Lung (tissue), 11 donors: ENCODE measurements at regions not wholly inside any gene's neighbourhood (a gene's known extent, or its start where the extent isn't known, plus 50 kb on each side); places are given as distances from the start of the nearest gene placed in this dataset.

Source experiments
- ATAC-seq: fragments of 200-7000 bp; cut with Tn5 transposase; one replicate; pipeline ENCODE4 v1.9.1; 2020; ENCODE audit warnings: moderate number of reproducible peaks; ENCODE audit not compliant: insufficient read depth, low FRiP score
- DNase-seq, 3 donors: peaks; one replicate each; pipeline ENCODE4 v3.0.0-alpha.2; 2013 to 2017
- H3K27ac ChIP-seq, 2 donors: one replicate each; pipeline ENCODE4 v1.5.1; 2013; ENCODE audit warnings: mild to moderate bottlenecking in 2 of 2, moderate library complexity in 2 of 2, control low read depth in 1 of 2, inconsistent platforms in 1 of 2, low read depth in 1 of 2, low read length in 1 of 2
- H3K27me3 ChIP-seq, 3 donors: one replicate each; pipeline ENCODE4 v1.5.1; 2013; ENCODE audit warnings: low read length in 2 of 3; ENCODE audit not compliant: control insufficient read depth in 3 of 3, insufficient read depth in 3 of 3
- H3K36me3 ChIP-seq, 4 donors: one replicate each; pipeline ENCODE4 v1.5.1; 2013; ENCODE audit warnings: low read length in 4 of 4, mild to moderate bottlenecking in 1 of 4, moderate library complexity in 1 of 4; ENCODE audit not compliant: control insufficient read depth in 4 of 4, insufficient read depth in 4 of 4
- H3K4me1 ChIP-seq, 5 donors: one replicate each; pipeline ENCODE4 v1.5.1; 2013; ENCODE audit warnings: low read length in 5 of 5, mild to moderate bottlenecking in 2 of 5, moderate library complexity in 1 of 5; ENCODE audit not compliant: control insufficient read depth in 5 of 5, insufficient read depth in 5 of 5
- H3K4me3 ChIP-seq: one replicate; pipeline ENCODE4 v1.5.1; 2013; ENCODE audit warnings: mild to moderate bottlenecking, control low read depth, moderate library complexity
- H3K9ac ChIP-seq, 2 donors: one replicate each; pipeline ENCODE4 v1.5.1; 2013; ENCODE audit warnings: low read length in 2 of 2, control low read depth in 1 of 2; ENCODE audit not compliant: insufficient read depth in 1 of 2
- H3K9me3 ChIP-seq, 4 donors: one replicate each; pipeline ENCODE4 v1.5.1; 2013; ENCODE audit warnings: low read length in 3 of 4, mild to moderate bottlenecking in 1 of 4, moderate library complexity in 1 of 4; ENCODE audit not compliant: control insufficient read depth in 4 of 4, insufficient read depth in 3 of 4
- CTCF ChIP-seq: IDR thresholded peaks from 2 replicates; pipeline ENCODE4 v1.5.1; 2012; ENCODE audit warnings: mild to moderate bottlenecking; ENCODE audit errors: control extremely low read depth, extremely low read depth
- WGBS, 2 donors: extraction: QIAGEN DNeasy Blood & Tissue Kit; methylation state at CpG; one replicate each; pipeline ENCODE4 v1.1.7; 2013; 5-methylcytosine and 5-hydroxymethylcytosine counted together
- donor health status: control.
- donor health status: control.
- donor health status: Bipolar disorder and iron deficiency.
- donor health status: healthy.
- donor health status: DM: yes; HTN: yes; CAD: no.

GRCh38 chr2:65992198-65992554 is 442.7 kb upstream of the MEIS1 start:
- no peak for TF ChIP-seq CTCF

GRCh38 chr2:65991381-65992197 is 443.3 kb upstream of the MEIS1 start:
- ATAC-seq (no peak), DNase-seq (no peak)
- TF ChIP-seq CTCF = no peak
- Histone ChIP-seq H3K9ac (no peak overlapping the region), H3K27ac (no peak overlapping the region), H3K36me3 (no peaks in the 10 kb centered on the region), H3K27me3 (peaks cover 0 to 11% (median 0%) of the 10 kb centered on the region in 3 donors), H3K4me3 (no peak overlapping the region), H3K9me3 (no peaks in the 10 kb centered on the region), H3K4me1 (no peaks in the 10 kb centered on the region)
- 71 to 79% methylated on average over 9 of the region's 9 CpGs for WGBS, 2 donors

More at GRCh38 chr2:65992198-65992554, 442.7 kb upstream of the MEIS1 start:
- Histone ChIP-seq H3K9ac (no peak overlapping the region), H3K27ac (no peak overlapping the region), H3K4me1 (no peaks in the 10 kb centered on the region), H3K4me3 (no peak overlapping the region), H3K9me3 (no peaks in the 10 kb centered on the region), H3K27me3 (peaks cover 0 to 11% (median 0%) of the 10 kb centered on the region in 3 donors), H3K36me3 (no peaks in the 10 kb centered on the region)
- DNase-seq = no peak
- no peak for ATAC-seq
- 78 to 82% methylated on average over 4 of the region's 4 CpGs for WGBS, 2 donors

- Histone ChIP-seq H3K9me3 (no peaks in the 10 kb centered on the region), H3K9ac (no peak overlapping the region), H3K27ac (no peak overlapping the region), H3K4me3 (no peak overlapping the region), H3K4me1 (no peaks in the 10 kb centered on the region), H3K36me3 (no peaks in the 10 kb centered on the region), H3K27me3 (peaks cover 0 to 5% (median 0%) of the 10 kb centered on the region in 3 donors)
- DNase-seq (no peak), ATAC-seq (no peak)
- no peak for TF ChIP-seq CTCF
Observed at GRCh38 chr2:65985986-65986385, 448.9 kb upstream of the MEIS1 start.

GRCh38 chr2:65980531-65980930 is 454.4 kb upstream of the MEIS1 start:
- Histone ChIP-seq H3K9me3 (peaks cover 0 to 3% (median 1%) of the 10 kb centered on the region in 4 donors), H3K4me1 (no peaks in the 10 kb centered on the region), H3K27ac (no peak overlapping the region), H3K9ac (no peak overlapping the region), H3K4me3 (no peak overlapping the region), H3K36me3 (no peaks in the 10 kb centered on the region), H3K27me3 (peaks cover 0 to 2% (median 0%) of the 10 kb centered on the region in 3 donors)
- TF ChIP-seq CTCF = no peak
- ATAC-seq (no peak), DNase-seq (no peak)
- WGBS, 2 donors = 87 to 89% methylated on average over 1 of the region's 1 CpG
